ENCODE measurements at regions not wholly inside any gene's neighbourhood (a gene's known extent, or its start where the extent isn't known, plus 50 kb on each side); places are given as distances from the start of the nearest gene placed in this dataset.
"Not testable (repeated sequence)": the region's sequence is repeated elsewhere in the genome, so short reads cannot be mapped to it uniquely, and the experiment has no call there.

GRCh38 chr1:244329591-244330317 lies 122.0 kb downstream of the ADSS2 start:
- Histone ChIP-seq H3K27me3 (replicated peaks; ENCODE audit: insufficient read depth) (no peaks in the 10 kb centered on the region), H3K4me1 (replicated peaks) (peaks cover 2% of the 10 kb centered on the region), H3K4me3 (no peak overlapping the region), H3K9me3 (no peaks in the 10 kb centered on the region), H3K36me3 (no peaks in the 10 kb centered on the region), H3K27ac (no peak overlapping the region)
- TF ChIP-seq POLR2AphosphoS5 (IDR thresholded peaks at IDR 0.05) (no peak), CTCF (IDR thresholded peaks at IDR 0.05) (no peak), POLR2A (IDR thresholded peaks at IDR 0.05) (no peak)
- intact Hi-C loops (cut with DNase I), result no loop called here
- no peak for DNase-seq (ENCODE audit: low spot score)

- intact Hi-C loops (cut with DNase I), result no loop called here
- TF ChIP-seq CTCF (IDR thresholded peaks at IDR 0.05) (no peak), POLR2AphosphoS5 (IDR thresholded peaks at IDR 0.05) (no peak), POLR2A (IDR thresholded peaks at IDR 0.05) (no peak)
- Histone ChIP-seq H3K4me3 (no peak overlapping the region), H3K4me1 (replicated peaks) (peaks cover 2% of the 10 kb centered on the region), H3K9me3 (no peaks in the 10 kb centered on the region), H3K36me3 (no peaks in the 10 kb centered on the region), H3K27ac (no peak overlapping the region), H3K27me3 (replicated peaks; ENCODE audit: insufficient read depth) (no peaks in the 10 kb centered on the region)
- WGBS, result 95% methylated on average over 2 of the region's 2 CpGs
- no peak for DNase-seq (ENCODE audit: low spot score)
These were observed 121.4 kb downstream of the ADSS2 start for GRCh38 chr1:244330318-244330625.

GRCh38 chr1:244332761-244333160 lies 118.9 kb downstream of the ADSS2 start:
- H3K4me3 ChIP-seq; H3K9me3 ChIP-seq; DNase-seq (ENCODE audit: low spot score); H3K27ac ChIP-seq; H3K4me1 ChIP-seq (replicated peaks); intact Hi-C loops (cut with DNase I); H3K27me3 ChIP-seq (replicated peaks; ENCODE audit: insufficient read depth); H3K36me3 ChIP-seq: not testable (repeated sequence)
- WGBS, result 97% methylated on average over 2 of the region's 2 CpGs

- H3K27me3 ChIP-seq (replicated peaks; ENCODE audit: insufficient read depth); DNase-seq (ENCODE audit: low spot score); H3K4me1 ChIP-seq (replicated peaks); H3K27ac ChIP-seq; H3K4me3 ChIP-seq; H3K9me3 ChIP-seq; intact Hi-C loops (cut with DNase I); H3K36me3 ChIP-seq: not testable (repeated sequence)
- 89% methylated on average over 2 of the region's 2 CpGs for WGBS
These were observed 117.4 kb downstream of the ADSS2 start for GRCh38 chr1:244334315-244334714.

- H3K36me3 ChIP-seq; intact Hi-C loops (cut with DNase I); H3K9me3 ChIP-seq; H3K27me3 ChIP-seq (replicated peaks; ENCODE audit: insufficient read depth); H3K27ac ChIP-seq; DNase-seq (ENCODE audit: low spot score); H3K4me3 ChIP-seq; H3K4me1 ChIP-seq (replicated peaks): not testable (repeated sequence)
- 98% methylated on average over 4 of the region's 4 CpGs for WGBS
These were observed 116.9 kb downstream of the ADSS2 start for GRCh38 chr1:244334842-244335241.

GRCh38 chr1:244335456-244335855 lies 116.3 kb downstream of the ADSS2 start:
- 81% methylated on average over 7 of the region's 7 CpGs for WGBS
- intact Hi-C loops (cut with DNase I), result no loop called here
- TF ChIP-seq CTCF (IDR thresholded peaks at IDR 0.05), result no peak
- Histone ChIP-seq H3K27ac (no peak overlapping the region), H3K27me3 (replicated peaks; ENCODE audit: insufficient read depth) (no peaks in the 10 kb centered on the region), H3K36me3 (no peaks in the 10 kb centered on the region), H3K9me3 (no peaks in the 10 kb centered on the region), H3K4me3 (no peak overlapping the region), H3K4me1 (replicated peaks) (no peaks in the 10 kb centered on the region)
- DNase-seq (ENCODE audit: low spot score), result no peak

Measured in prostate gland (tissue), 2 donors.